ENCODE measurements at regions not wholly inside any gene's neighbourhood (a gene's known extent, or its start where the extent isn't known, plus 50 kb on each side); places are given as distances from the start of the nearest gene placed in this dataset.

DNA sequence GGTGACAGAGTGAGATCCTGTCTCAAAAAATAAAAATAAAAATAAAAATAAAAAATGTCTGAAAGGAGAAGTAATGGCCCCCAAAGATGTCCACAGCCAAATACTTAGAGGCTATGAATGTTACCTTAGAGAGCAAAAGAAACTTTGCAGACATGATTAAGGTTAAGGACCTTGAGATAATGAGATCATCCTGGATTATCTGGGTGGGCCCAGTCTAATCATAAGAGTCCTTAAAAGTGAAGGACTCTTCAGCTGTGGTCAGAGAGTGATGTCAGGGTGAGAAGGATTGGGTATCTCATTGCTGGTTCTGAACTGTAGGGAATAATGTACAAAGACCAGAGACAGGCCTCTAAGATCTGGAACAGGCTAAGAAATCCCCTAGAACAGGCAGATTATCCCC is 84.9 kb upstream of the POU1F1 start:
- TF ChIP-seq, protein P1, sequence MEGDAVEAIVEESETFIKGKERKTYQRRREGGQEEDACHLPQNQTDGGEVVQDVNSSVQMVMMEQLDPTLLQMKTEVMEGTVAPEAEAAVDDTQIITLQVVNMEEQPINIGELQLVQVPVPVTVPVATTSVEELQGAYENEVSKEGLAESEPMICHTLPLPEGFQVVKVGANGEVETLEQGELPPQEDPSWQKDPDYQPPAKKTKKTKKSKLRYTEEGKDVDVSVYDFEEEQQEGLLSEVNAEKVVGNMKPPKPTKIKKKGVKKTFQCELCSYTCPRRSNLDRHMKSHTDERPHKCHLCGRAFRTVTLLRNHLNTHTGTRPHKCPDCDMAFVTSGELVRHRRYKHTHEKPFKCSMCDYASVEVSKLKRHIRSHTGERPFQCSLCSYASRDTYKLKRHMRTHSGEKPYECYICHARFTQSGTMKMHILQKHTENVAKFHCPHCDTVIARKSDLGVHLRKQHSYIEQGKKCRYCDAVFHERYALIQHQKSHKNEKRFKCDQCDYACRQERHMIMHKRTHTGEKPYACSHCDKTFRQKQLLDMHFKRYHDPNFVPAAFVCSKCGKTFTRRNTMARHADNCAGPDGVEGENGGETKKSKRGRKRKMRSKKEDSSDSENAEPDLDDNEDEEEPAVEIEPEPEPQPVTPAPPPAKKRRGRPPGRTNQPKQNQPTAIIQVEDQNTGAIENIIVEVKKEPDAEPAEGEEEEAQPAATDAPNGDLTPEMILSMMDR (IDR thresholded peaks at IDR 0.05; ENCODE audit: borderline replicate concordance, extremely low read depth, low read length, poor library complexity, severe bottlenecking) = no peak
- no peak for TF ChIP-seq EZH2 (IDR thresholded peaks at IDR 0.05; ENCODE audit: borderline replicate concordance, low read depth, low read length, severe bottlenecking)

Measured in DND-41 (cell line).